A673 (cell line): ENCODE measurements at regions not wholly inside any gene's neighbourhood (a gene's known extent, or its start where the extent isn't known, plus 50 kb on each side); places are given as distances from the start of the nearest gene placed in this dataset.

ENCODE experiments used
- BruUV-seq: library from RNA; stranded (reverse); fragments of 400-500 nt; replicated peaks from 2 replicates; lab custom pipeline; 2021; lab: Mats Ljungman, UMichigan
- CTCF ChIA-PET: fragments of 300-600 bp; sonication (Branson Sonifier 250); formaldehyde crosslinking; loops from one replicate; lab custom pipeline; 2022; ENCODE audit warnings: antibody characterized with exemption; lab: Charles Lee
- POLR2A ChIA-PET: fragments of 300-600 bp; sonication (Branson Sonifier 250); formaldehyde crosslinking; loops from one replicate; lab custom pipeline; 2022; ENCODE audit warnings: antibody characterized with exemption; ENCODE audit not compliant: low non-redundant PET; lab: Charles Lee
- DNase-seq: peaks from one replicate; pipeline ENCODE4 v3.0.0-alpha.2; 2015; ENCODE audit warnings: low spot score
- H3K27ac ChIP-seq: fragments of 200-600 bp; sonication (generic); 2 replicates; pipeline ENCODE4 v1.5.1; 2016; ENCODE audit warnings: mixed run types, low read depth, mild to moderate bottlenecking, mixed read lengths, antibody characterized with exemption, low read length; ENCODE audit not compliant: poor library complexity, severe bottlenecking
- H3K27me3 ChIP-seq: fragments of 200-600 bp; sonication (generic); replicated peaks from 2 replicates; pipeline ENCODE4 v1.6.1; 2017; ENCODE audit warnings: mixed run types, low read depth, mild to moderate bottlenecking, mixed read lengths, antibody characterized with exemption, low read length; ENCODE audit not compliant: insufficient read depth, poor library complexity
- H3K36me3 ChIP-seq: fragments of 200-600 bp; sonication (generic); 2 replicates; pipeline ENCODE4 v1.6.1; 2016; ENCODE audit warnings: mixed run types, mild to moderate bottlenecking, mixed read lengths, antibody characterized with exemption, low read length; ENCODE audit not compliant: insufficient read depth, poor library complexity, severe bottlenecking
- H3K4me1 ChIP-seq: fragments of 200-600 bp; sonication (generic); 2 replicates; pipeline ENCODE4 v1.6.1; 2017; ENCODE audit warnings: mixed run types, mild to moderate bottlenecking, mixed read lengths, antibody characterized with exemption, low read length; ENCODE audit not compliant: insufficient read depth, poor library complexity, severe bottlenecking
- H3K4me3 ChIP-seq: fragments of 200-600 bp; sonication (generic); 2 replicates; pipeline ENCODE4 v1.5.1; 2016; ENCODE audit warnings: low read depth, mixed run types, mild to moderate bottlenecking, mixed read lengths, low read length; ENCODE audit not compliant: poor library complexity, severe bottlenecking
- H3K9me3 ChIP-seq: fragments of 200-600 bp; sonication (generic); 2 replicates; pipeline ENCODE4 v1.6.1; 2016; ENCODE audit warnings: mixed run types, low read depth, mild to moderate bottlenecking, mixed read lengths, antibody characterized with exemption, low read length; ENCODE audit not compliant: poor library complexity, severe bottlenecking
- CTCF ChIP-seq: fragments of 300-800, 200-600 bp; sonication (generic); conservative IDR thresholded peaks from 2 replicates; pipeline ENCODE4 v1.5.1; 2017; ENCODE audit warnings: low read depth, mild to moderate bottlenecking, antibody characterized with exemption, low read length, moderate library complexity, mixed read lengths
- EZH2 ChIP-seq: fragments of 200-600 bp; sonication (generic); IDR thresholded peaks from 2 replicates; pipeline ENCODE4 v1.6.1; 2017; ENCODE audit warnings: borderline replicate concordance, low read depth, mild to moderate bottlenecking, mixed read lengths, antibody characterized with exemption, low read length; ENCODE audit not compliant: poor library complexity, severe bottlenecking
- intact Hi-C: fragments of 100-400 bp; cut with micrococcal nuclease; formaldehyde crosslinking; loops from one replicate; pipeline ENCODE4 v1.10.0; 2022; ENCODE audit not compliant: unreplicated experiment

DNA sequence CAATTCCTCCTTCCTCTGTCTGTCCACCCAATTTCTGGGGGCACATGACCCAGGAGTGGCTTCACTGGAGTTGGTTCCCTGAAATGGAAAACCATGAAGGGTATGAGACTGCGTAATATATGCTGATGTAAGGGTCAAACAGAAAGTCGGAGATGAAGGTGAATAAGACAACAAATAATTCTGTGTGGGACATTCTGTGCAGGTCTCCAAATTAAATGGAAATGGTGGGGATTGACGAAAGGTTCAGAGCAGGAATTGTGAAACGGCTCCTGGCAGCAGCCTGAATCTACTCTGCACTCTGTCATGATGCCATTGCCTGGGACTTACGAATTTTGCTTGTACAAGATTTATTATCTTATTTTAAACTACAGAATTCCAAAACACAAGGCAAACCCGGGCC is 174.8 kb upstream of the RORA start:
- Histone ChIP-seq H3K9me3 (no peaks in the 10 kb centered on the region), H3K27ac (no peak overlapping the region), H3K4me1 (no peaks in the 10 kb centered on the region), H3K36me3 (no peaks in the 10 kb centered on the region), H3K27me3 (no peaks in the 10 kb centered on the region), H3K4me3 (no peak overlapping the region)
- POLR2A ChIA-PET, result no interaction called here
- CTCF ChIA-PET, result no interaction called here
- DNase-seq, result no peak
- BruUV-seq, result no TSS peak
- intact Hi-C loops, result no loop called here
- TF ChIP-seq EZH2 (no peak), CTCF (no peak)

DNA sequence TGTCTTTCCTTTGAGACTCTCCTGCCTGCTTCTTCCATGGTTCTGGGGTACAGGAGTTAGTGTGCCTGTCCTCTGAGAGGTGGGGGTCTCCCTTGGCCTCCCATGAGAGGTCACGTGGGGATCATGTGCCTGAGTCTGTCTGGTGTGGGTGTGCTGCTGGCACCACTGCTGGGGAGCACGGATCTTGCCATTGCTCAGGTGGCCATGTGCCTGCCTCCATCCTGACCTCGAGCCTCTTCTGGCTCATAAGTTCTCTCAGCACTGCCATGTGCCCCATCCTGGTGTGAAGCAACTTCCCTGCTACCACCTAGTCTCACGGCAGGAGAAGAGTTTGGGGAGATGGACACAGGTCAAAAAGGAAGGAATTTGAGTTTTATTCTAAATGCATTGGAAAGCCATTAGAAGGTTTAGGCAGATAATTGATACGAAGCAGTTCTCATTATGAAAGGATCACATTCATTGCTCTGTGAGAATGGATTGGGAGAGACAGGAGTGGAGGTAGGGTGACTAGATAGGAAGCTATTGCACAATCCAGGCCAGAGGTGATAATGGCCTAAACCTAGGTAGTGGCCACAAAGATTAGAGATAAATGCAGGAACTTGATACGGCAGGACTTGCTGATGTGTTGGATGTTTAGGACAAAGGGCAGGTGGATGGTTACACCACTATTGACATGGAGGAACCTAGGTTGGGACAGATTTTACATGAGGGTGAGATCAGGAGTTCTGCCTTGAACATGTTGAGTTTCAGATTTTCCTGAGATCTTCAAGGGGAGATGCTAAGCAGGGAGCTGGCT is 173.0 kb upstream of the RORA start:
- POLR2A ChIA-PET, result no interaction called here
- Histone ChIP-seq H3K4me3 (no peak overlapping the region), H3K27me3 (no peaks in the 10 kb centered on the region), H3K9me3 (no peaks in the 10 kb centered on the region), H3K27ac (no peak overlapping the region), H3K36me3 (no peaks in the 10 kb centered on the region), H3K4me1 (no peaks in the 10 kb centered on the region)
- no peak for DNase-seq
- CTCF ChIA-PET, result interaction anchor here (0.6 kb wide), 1 partner anchor 881 kb away, joined by 4 read pairs; no protein-coding TSS in a partner anchor
- BruUV-seq, result no TSS peak
- no peak for TF ChIP-seq CTCF
- no peak for TF ChIP-seq EZH2
- intact Hi-C loops, result no loop called here

DNA sequence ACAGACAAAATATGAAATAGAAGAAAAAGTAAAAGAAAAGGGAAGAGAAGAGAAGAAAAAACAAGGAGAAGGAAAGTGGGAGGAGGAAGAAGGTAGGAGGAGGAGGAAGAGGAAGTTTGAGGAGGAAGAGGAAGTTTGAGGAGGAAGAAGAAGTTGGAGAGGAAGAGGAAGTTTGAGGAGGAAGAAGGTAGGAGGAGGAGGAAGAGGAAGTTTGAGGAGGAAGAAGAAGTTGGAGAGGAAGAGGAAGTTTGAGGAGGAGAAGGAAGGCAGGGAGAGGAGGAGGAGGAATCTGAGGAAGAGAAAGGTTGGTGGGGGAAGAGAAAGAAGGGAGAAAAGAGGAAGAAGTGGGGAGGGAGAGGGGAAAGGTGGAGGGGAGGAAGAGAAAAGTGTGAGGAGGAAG is 169.2 kb upstream of the RORA start:
- no TSS peak for BruUV-seq
- H3K27ac ChIP-seq, result no peak overlapping the region
- TF ChIP-seq EZH2 (no peak), CTCF (no peak)
- H3K4me1 ChIP-seq, result no peaks in the 10 kb centered on the region
- no peak overlapping the region for H3K4me3 ChIP-seq
- DNase-seq, result no peak
- no peaks in the 10 kb centered on the region for H3K27me3 ChIP-seq
- no peaks in the 10 kb centered on the region for H3K36me3 ChIP-seq
- ChIA-PET POLR2A (no interaction called here), CTCF (no interaction called here)
- intact Hi-C loops, result no loop called here
- H3K9me3 ChIP-seq, result no peaks in the 10 kb centered on the region
